Central memory CD8-positive, alpha-beta T cell (primary cell): ENCODE measurements at regions not wholly inside any gene's neighbourhood (a gene's known extent, or its start where the extent isn't known, plus 50 kb on each side); places are given as distances from the start of the nearest gene placed in this dataset.

ENCODE experiments used
- ATAC-seq: fragments of 150-1000 bp; cut with Tn5 transposase; replicated peaks from 2 replicates; pipeline ENCODE4 v1.10.0; 2022; ENCODE audit warnings: mild to moderate bottlenecking, moderate FRiP score, moderate number of reproducible peaks; ENCODE audit not compliant: poor library complexity, severe bottlenecking; ENCODE audit errors: extremely low read depth
- DNase-seq, 2 donors: peaks; one replicate each; pipeline ENCODE4 v3.0.0; 2021; ENCODE audit warnings: low spot score in 2 of 2
- H3K27ac Mint-ChIP-seq: one replicate; pipeline ENCODE4 v1.8.0; 2022; ENCODE audit warnings: low read depth, mild to moderate bottlenecking, moderate library complexity, mixed read lengths
- H3K27me3 Mint-ChIP-seq: one replicate; pipeline ENCODE4 v1.8.0; 2022; ENCODE audit warnings: mixed read lengths
- H3K36me3 Mint-ChIP-seq: one replicate; pipeline ENCODE4 v1.8.0; 2022; ENCODE audit warnings: mild to moderate bottlenecking, moderate library complexity, mixed read lengths; ENCODE audit not compliant: insufficient read depth
- H3K4me1 Mint-ChIP-seq: one replicate; pipeline ENCODE4 v1.8.0; 2022; ENCODE audit warnings: mixed read lengths
- H3K4me3 Mint-ChIP-seq: one replicate; pipeline ENCODE4 v1.8.0; 2022; ENCODE audit warnings: mild to moderate bottlenecking, moderate library complexity, mixed read lengths
- H3K9me3 Mint-ChIP-seq: one replicate; pipeline ENCODE4 v1.8.0; 2022; ENCODE audit warnings: mixed read lengths

DNA sequence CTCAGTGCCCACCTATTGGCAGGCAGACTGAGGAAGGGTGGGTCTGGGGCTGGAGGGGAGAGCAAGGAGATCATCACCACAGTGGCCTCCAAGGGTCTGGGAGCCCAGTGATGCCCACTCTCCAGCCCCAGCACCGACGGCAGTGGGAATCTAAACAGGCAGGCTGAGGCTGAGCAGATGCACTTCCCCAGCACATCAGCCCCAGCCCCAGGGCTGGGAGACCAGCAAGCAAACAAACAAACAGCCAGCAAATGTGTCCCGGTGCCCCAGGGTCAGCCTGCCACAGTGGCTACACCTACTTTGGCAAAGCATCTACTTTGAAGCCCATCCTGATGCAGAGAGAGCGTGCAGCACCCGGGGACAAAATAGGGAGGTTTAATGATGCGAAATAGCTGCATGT, 216.3 kb upstream of the ZC3H12A start:
- Mint-ChIP-seq H3K27ac (no peak overlapping the region), H3K4me3 (no peak overlapping the region), H3K9me3 (peaks cover 6% of the 10 kb centered on the region), H3K4me1 (peaks cover 10% of the 10 kb centered on the region), H3K36me3 (peaks cover 2% of the 10 kb centered on the region), H3K27me3 (peaks cover 80% of the 10 kb centered on the region)
- ATAC-seq (no peak), DNase-seq (no peak)

DNA sequence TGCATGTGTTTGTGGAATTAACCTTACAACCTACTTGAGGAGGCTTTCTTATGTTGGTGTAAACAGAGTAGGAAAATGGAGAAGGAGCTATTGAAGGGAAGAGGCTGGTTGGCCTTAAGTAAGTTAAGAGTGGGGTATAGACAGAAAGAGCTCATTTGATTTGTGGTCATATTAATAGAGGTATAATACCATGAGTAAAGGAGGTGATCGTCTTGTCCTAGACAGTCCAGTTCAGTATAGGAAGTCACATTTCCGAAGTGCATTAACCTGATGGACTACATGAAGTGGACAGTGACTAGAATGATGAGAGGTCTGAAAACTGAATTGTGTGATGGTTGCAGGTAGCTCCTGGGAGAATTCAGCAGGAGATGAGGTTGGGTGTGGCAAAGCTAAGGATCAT, 215.4 kb upstream of the ZC3H12A start:
- no peak for DNase-seq
- no peak overlapping the region for H3K27ac Mint-ChIP-seq
- peaks cover 71% of the 10 kb centered on the region for H3K27me3 Mint-ChIP-seq
- ATAC-seq, result no peak
- H3K4me1 Mint-ChIP-seq, result peaks cover 10% of the 10 kb centered on the region
- peaks cover 2% of the 10 kb centered on the region for H3K36me3 Mint-ChIP-seq
- H3K9me3 Mint-ChIP-seq, result peaks cover 6% of the 10 kb centered on the region
- H3K4me3 Mint-ChIP-seq, result no peak overlapping the region

DNA sequence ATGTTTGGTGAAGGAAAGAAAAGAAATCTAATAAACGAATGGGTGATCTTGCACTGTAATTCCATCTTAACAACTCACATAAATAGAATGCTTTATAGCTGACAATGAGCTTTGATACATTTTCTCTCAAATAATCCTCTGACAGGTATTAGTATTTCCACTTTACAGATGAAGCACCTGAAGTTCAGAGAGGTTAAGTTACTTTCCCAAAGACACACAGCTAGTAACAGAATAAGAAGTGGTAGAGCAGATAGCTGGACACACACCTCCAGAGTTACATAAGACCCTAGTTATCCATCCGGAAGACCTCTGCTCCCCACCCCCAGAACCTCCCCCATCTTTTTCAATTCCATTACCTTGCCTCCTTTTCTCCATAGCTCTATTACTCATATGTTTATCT, 213.3 kb upstream of the ZC3H12A start:
- H3K4me1 Mint-ChIP-seq, result peaks cover 3% of the 10 kb centered on the region
- H3K36me3 Mint-ChIP-seq, result no peaks in the 10 kb centered on the region
- H3K9me3 Mint-ChIP-seq, result peaks cover 6% of the 10 kb centered on the region
- no peak overlapping the region for H3K27ac Mint-ChIP-seq
- H3K27me3 Mint-ChIP-seq, result peaks cover 54% of the 10 kb centered on the region
- no peak for DNase-seq
- H3K4me3 Mint-ChIP-seq, result no peak overlapping the region
- ATAC-seq, result no peak

DNA sequence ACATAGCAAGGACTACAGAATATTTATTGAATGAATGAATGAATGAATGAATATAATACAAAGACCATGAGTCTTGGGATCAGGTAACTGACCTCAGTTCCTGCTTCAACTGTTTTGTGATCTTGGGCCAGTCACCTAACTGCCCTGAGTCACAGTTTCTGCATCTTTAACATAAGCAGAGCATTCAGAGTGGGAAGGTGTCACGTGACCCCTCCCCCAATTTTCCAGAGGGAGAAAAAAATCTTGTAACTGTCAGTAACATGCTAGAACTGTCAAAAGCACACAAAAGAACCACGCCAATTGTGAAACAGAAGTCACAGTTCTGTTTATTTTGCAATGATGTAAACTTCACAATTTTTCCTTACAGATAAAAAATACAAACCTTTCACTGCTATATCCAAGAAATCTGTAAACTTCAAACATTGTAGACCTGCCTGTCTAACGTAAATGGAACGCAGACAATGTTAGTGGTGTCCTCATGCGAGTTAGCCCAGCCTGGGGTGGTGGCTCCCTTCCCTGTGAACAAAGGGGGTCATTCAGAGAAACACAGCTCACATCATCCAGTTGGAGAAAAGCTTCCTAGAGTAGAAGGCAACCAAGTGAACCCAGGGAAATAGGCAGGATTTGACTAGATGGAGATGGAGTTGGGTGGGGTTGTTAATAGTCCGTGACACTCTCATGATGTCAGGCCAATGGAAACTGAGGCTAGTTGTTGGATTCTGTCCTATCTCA, 211.8 kb upstream of the ZC3H12A start:
- ATAC-seq (no peak), DNase-seq (no peak)
- Mint-ChIP-seq H3K27ac (no peak overlapping the region), H3K9me3 (peaks cover 6% of the 10 kb centered on the region), H3K36me3 (no peaks in the 10 kb centered on the region), H3K4me1 (no peaks in the 10 kb centered on the region), H3K27me3 (peaks cover 44% of the 10 kb centered on the region), H3K4me3 (no peak overlapping the region)

DNA sequence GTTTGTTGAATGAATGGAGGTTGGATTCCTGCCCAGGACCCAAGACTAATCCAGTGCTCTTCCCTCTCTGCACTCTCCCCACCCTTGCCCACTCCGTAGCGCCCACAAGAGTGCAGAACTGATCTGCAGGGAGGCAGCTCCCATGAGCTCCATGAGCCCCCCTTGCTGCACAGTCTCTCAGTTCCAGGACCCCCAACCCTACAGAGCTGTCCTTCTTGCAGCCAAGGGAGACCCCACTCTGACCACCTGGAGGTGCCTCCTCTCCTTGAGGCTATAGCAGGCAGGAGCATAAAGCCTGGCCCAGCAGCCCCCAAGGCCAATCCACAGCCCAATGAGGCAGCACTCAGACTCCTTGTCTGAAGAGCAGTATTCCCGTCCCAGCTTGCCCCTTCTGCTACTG, 209.2 kb upstream of the ZC3H12A start:
- no peaks in the 10 kb centered on the region for H3K36me3 Mint-ChIP-seq
- H3K27ac Mint-ChIP-seq, result no peak overlapping the region
- H3K27me3 Mint-ChIP-seq, result peaks cover 36% of the 10 kb centered on the region
- no peak overlapping the region for H3K4me3 Mint-ChIP-seq
- no peaks in the 10 kb centered on the region for H3K9me3 Mint-ChIP-seq
- H3K4me1 Mint-ChIP-seq, result no peaks in the 10 kb centered on the region
- no peak for DNase-seq
- no peak for ATAC-seq

DNA sequence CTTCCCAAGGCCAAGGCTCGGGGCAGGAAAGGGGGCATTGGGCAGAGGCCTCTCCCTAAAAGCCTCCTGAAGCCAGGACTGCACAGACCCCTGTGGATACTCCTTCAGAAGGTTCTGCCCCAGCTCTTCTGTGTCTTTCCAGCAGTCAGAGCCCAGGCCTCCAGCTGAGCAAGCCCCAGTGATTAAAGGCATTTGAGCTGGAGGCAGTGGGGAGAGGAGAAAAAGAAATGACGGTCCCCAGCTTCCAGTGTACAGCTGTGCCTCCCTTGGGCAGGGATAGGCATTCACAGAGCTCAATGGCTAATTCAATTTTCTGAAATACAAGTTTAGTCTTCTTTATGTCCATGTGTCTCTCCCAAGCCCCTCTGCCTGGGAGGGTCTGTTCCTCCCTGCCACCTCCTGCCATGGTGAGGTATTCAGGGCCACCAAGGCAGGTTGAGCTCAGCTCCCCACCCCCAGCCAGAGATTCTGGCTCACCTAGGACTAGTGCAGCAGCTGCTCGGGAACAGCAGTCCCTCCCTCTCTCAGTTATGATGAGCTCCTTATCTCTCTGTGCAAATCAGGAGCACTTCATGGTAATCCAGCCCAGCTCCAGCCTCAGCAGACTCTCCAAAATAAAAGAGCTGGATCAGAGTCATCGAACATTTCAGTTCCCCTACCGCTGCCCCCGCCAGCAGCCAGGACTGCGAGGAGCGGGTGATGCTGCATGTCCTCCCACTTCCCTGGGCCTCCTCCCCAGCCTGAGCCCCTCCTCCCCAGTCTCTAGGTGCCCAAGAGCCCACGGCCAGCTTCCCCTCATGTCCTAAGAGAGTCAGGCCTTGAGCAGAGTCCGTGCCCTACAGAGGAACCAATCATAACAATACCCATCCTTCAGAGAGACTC, 208.4 kb upstream of the ZC3H12A start:
- Mint-ChIP-seq H3K4me3 (no peak overlapping the region), H3K36me3 (no peaks in the 10 kb centered on the region), H3K4me1 (no peaks in the 10 kb centered on the region), H3K9me3 (no peaks in the 10 kb centered on the region), H3K27me3 (peaks cover 40% of the 10 kb centered on the region), H3K27ac (no peak overlapping the region)
- ATAC-seq, result no peak
- no peak for DNase-seq

DNA sequence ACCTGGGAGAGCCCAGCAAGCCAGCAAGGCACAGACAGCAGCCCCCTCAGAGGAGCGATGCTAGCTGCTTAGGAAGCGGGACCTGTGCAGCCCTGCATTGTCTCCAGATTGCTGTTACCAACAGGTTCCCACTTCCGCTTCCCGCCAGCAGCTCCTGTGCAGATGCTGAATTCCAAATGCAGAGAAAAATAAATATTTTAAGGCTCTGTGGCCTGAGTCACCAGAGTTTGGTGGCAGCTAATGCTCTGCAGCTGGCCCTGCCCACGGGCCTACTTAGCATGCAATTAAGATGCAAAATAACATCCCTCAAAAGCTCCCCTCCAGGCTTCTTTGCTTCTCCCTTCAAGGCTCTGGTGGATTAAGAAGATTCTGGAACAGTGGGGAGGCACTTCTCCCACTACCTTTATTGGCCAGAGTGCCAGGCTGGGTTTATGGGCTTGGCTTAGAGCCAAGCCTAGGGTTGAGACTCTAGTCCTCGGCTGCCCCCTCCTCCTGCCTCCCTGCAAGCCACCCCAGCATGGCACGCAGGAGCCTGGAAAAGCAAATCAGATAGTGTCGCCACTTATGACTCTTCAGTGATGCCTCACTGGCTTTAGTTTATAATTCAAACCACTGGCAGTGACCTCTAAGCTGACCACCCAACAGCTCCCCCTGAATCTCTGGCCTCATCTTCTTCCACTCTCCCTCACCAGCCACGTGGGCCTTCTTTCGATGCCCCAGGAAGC, 207.1 kb upstream of the ZC3H12A start:
- H3K9me3 Mint-ChIP-seq, result no peaks in the 10 kb centered on the region
- ATAC-seq (no peak), DNase-seq (no peak)
- H3K27me3 Mint-ChIP-seq, result peaks cover 40% of the 10 kb centered on the region
- no peak overlapping the region for H3K27ac Mint-ChIP-seq
- no peak overlapping the region for H3K4me3 Mint-ChIP-seq
- H3K36me3 Mint-ChIP-seq, result no peaks in the 10 kb centered on the region
- no peaks in the 10 kb centered on the region for H3K4me1 Mint-ChIP-seq

DNA sequence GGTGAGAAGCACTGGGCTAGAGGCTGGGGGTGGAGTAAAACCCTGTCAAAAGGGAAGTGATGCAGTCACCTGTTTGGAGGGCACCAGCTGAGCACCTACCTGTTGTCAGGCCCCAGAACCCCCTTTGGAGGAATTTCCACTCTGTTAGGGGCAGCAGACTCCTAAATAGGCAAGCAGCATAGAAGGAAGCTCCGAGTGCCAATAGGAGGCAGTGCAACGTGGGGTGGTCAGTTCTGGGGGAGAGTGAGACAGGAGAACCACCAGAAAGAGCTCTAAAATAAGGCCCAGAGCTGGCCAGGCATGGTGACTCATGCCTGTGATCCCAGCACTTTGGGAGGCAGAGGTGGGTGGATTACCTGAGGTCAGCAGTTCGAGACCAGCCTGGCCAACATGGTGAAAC, 203.7 kb upstream of the ZC3H12A start:
- ATAC-seq (no peak), DNase-seq (no peak)
- Mint-ChIP-seq H3K27me3 (peaks cover 52% of the 10 kb centered on the region), H3K36me3 (no peaks in the 10 kb centered on the region), H3K27ac (no peak overlapping the region), H3K4me3 (no peak overlapping the region), H3K9me3 (no peaks in the 10 kb centered on the region), H3K4me1 (no peaks in the 10 kb centered on the region)

DNA sequence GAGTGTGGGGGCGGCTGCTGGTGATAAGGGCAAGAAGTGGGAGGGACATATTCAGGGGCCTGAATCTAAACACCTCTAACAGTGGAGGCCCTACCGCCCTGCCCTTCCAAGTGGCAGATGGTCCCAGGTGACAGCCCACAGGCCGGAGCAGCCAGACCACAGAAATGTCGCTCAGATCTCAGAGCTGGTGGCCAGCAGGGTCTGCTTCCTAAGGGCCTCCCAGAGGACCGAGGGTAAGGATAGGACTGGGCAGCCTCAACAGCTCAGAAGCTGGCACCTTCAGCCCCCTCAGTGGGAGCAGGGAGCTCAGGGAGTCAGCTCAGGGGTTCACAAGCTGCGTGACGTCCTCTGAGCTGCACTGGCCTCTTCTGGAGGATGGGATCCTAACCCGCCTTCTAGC, 201.8 kb upstream of the ZC3H12A start:
- H3K27ac Mint-ChIP-seq, result no peak overlapping the region
- H3K4me3 Mint-ChIP-seq, result no peak overlapping the region
- H3K36me3 Mint-ChIP-seq, result no peaks in the 10 kb centered on the region
- H3K27me3 Mint-ChIP-seq, result peaks cover 48% of the 10 kb centered on the region
- H3K4me1 Mint-ChIP-seq, result no peaks in the 10 kb centered on the region
- no peak for ATAC-seq
- no peaks in the 10 kb centered on the region for H3K9me3 Mint-ChIP-seq
- no peak for DNase-seq

DNA sequence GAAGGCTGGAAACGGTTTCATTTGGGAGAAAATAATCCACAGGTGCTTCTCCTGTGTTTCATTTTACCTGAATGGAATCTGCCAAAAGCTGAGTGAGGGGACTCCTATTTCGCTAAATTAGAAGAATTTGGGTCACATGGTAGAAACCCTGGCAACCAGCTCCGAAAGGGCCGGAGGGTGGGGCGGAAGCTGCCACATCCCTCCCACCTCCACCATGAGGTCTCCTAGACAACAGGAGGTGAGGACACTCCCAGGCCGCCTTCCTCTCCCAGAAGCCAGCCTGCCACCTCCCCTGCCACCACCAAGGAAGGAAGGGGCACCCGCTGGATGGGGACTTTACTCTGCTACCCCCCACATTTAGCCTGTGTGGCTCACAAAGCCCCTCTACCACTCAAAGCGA, 199.9 kb upstream of the ZC3H12A start:
- Mint-ChIP-seq H3K4me3 (no peak overlapping the region), H3K9me3 (peaks cover 6% of the 10 kb centered on the region), H3K27me3 (peaks cover 57% of the 10 kb centered on the region), H3K27ac (no peak overlapping the region), H3K4me1 (no peaks in the 10 kb centered on the region), H3K36me3 (no peaks in the 10 kb centered on the region)
- no peak for ATAC-seq
- DNase-seq, result no peak

DNA sequence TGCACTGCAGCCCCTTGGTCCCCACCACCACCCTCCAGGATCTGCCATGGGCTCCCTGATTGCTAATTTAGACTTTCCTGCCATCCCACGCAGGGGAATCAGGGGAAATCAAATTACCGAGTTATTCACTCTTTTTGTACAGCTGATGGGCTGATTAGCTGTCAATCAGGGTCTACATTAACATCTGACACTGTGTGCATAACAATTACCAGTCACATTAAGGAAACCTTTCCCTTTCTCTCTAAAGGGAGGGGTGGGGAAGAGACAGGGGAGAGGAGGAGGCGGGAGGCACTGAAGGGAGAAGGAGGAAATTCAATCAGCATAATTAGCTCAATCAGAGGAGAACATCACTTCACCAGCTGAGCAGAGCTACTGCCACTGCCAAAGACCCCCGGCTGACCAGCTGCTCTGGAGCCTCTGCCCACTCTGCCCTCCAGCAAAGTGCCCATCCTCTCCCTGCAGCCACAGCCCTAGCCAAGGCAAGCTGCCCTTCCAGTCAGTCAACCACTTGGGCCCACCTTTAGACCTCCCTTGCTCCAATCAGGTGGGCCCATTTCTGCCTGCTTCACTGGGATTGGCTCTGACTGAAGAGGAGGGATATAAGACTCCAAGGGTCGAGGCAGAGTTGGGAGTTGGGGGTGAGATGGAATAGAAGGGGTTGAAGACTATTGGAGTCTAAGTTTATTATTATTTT, 199.3 kb upstream of the ZC3H12A start:
- Mint-ChIP-seq H3K36me3 (no peaks in the 10 kb centered on the region), H3K27me3 (peaks cover 58% of the 10 kb centered on the region), H3K27ac (no peak overlapping the region), H3K9me3 (peaks cover 12% of the 10 kb centered on the region), H3K4me3 (no peak overlapping the region), H3K4me1 (no peaks in the 10 kb centered on the region)
- no peak for ATAC-seq
- no peak for DNase-seq

DNA sequence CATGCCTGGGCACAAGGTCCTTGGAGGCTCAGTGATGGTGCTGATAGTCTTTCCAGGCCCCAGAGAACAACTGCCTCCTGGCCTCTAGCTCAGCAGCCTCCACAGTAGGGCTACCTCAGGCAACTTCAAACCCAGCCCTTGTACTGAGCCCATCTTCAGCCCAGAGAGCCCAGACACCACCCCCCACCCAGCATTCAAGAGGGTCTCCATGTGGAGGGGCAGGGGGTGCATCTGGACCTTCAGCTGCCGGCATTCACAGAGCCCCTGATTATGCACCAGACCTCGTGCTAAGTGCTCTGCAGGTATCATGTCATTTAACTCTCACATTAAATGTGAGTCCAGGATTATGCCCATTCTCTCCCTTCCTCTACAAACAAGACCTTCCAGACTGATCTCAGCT, 197.0 kb upstream of the ZC3H12A start:
- H3K9me3 Mint-ChIP-seq, result peaks cover 15% of the 10 kb centered on the region
- no peaks in the 10 kb centered on the region for H3K36me3 Mint-ChIP-seq
- DNase-seq (no peak), ATAC-seq (no peak)
- no peak overlapping the region for H3K27ac Mint-ChIP-seq
- no peaks in the 10 kb centered on the region for H3K4me1 Mint-ChIP-seq
- H3K27me3 Mint-ChIP-seq, result peaks cover 52% of the 10 kb centered on the region
- H3K4me3 Mint-ChIP-seq, result no peak overlapping the region
